HG03439 (cell line): ENCODE measurements at regions not wholly inside any gene's neighbourhood (a gene's known extent, or its start where the extent isn't known, plus 50 kb on each side); places are given as distances from the start of the nearest gene placed in this dataset.

Experiments used
- ATAC-seq: cut with Tn5 transposase; IDR thresholded peaks from one replicate; pipeline ENCODE4 v1.9.1; 2021; ENCODE audit warnings: mild to moderate bottlenecking, moderate library complexity; ENCODE audit not compliant: unreplicated experiment

GRCh38 chr9:2351324-2351723 is 270.3 kb upstream of the VLDLR start:
- no peak for ATAC-seq

GRCh38 chr9:2354216-2354615 is 267.4 kb upstream of the VLDLR start:
- no peak for ATAC-seq

- ATAC-seq = no peak
These were observed 266.5 kb upstream of the VLDLR start for GRCh38 chr9:2354856-2355696.

GRCh38 chr9:2355697-2355983 is 265.9 kb upstream of the VLDLR start:
- ATAC-seq = no peak

GRCh38 chr9:2356041-2356790 is 265.4 kb upstream of the VLDLR start:
- ATAC-seq = no peak

GRCh38 chr9:2359891-2360471 is 261.6 kb upstream of the VLDLR start:
- no peak for ATAC-seq

GRCh38 chr9:2362150-2362549 is 259.4 kb upstream of the VLDLR start:
- no peak for ATAC-seq

GRCh38 chr9:2363138-2363745 is 258.3 kb upstream of the VLDLR start:
- no peak for ATAC-seq

GRCh38 chr9:2363781-2364180 is 257.8 kb upstream of the VLDLR start:
- no peak for ATAC-seq

- no peak for ATAC-seq
These were observed 253.6 kb upstream of the VLDLR start for GRCh38 chr9:2367970-2368369.

GRCh38 chr9:2373648-2374047 is 247.9 kb upstream of the VLDLR start:
- no peak for ATAC-seq

GRCh38 chr9:2375114-2375513 is 246.5 kb upstream of the VLDLR start:
- no peak for ATAC-seq

- no peak for ATAC-seq
These were observed 244.5 kb upstream of the VLDLR start for GRCh38 chr9:2377117-2377516.

GRCh38 chr9:2377834-2378233 is 243.8 kb upstream of the VLDLR start:
- no peak for ATAC-seq

- ATAC-seq = no peak
These were observed 243.3 kb upstream of the VLDLR start for GRCh38 chr9:2378266-2378665.

- ATAC-seq = no peak
These were observed 242.8 kb upstream of the VLDLR start for GRCh38 chr9:2378816-2379215.

- no peak for ATAC-seq
These were observed 236.8 kb upstream of the VLDLR start for GRCh38 chr9:2384741-2385140.

GRCh38 chr9:2385746-2386145 is 235.8 kb upstream of the VLDLR start:
- ATAC-seq = no peak

- ATAC-seq = no peak
These were observed 235.0 kb upstream of the VLDLR start for GRCh38 chr9:2386566-2386965.

- no peak for ATAC-seq
These were observed 234.4 kb upstream of the VLDLR start for GRCh38 chr9:2387166-2387565.

GRCh38 chr9:2389404-2389803 is 232.2 kb upstream of the VLDLR start:
- no peak for ATAC-seq

GRCh38 chr9:2390028-2390427 is 231.6 kb upstream of the VLDLR start:
- ATAC-seq = no peak
